H9 (cell line): ENCODE measurements at regions not wholly inside any gene's neighbourhood (a gene's known extent, or its start where the extent isn't known, plus 50 kb on each side); places are given as distances from the start of the nearest gene placed in this dataset.

Experiments used
- DNase-seq: peaks from one replicate; pipeline ENCODE4 v3.0.0-alpha.2; 2017
- H2AFZ ChIP-seq: one replicate; pipeline ENCODE4 v1.6.1; 2013; ENCODE audit warnings: mild to moderate bottlenecking, low read length, control low read depth, moderate library complexity
- H2AK5ac ChIP-seq: 2 replicates; pipeline ENCODE4 v1.6.1; 2013; ENCODE audit warnings: low read length, control low read depth, mixed read lengths; ENCODE audit not compliant: insufficient read length
- H2BK120ac ChIP-seq: one replicate; pipeline ENCODE4 v1.6.1; 2013; ENCODE audit warnings: low read depth, mild to moderate bottlenecking, low read length, control low read depth, inconsistent platforms; ENCODE audit not compliant: poor library complexity, severe bottlenecking
- H2BK12ac ChIP-seq: 2 replicates; pipeline ENCODE4 v1.6.1; 2013; ENCODE audit warnings: low read length, control low read depth, mixed read lengths, low read depth; ENCODE audit not compliant: insufficient read length
- H2BK15ac ChIP-seq: 2 replicates; pipeline ENCODE4 v1.6.1; 2013; ENCODE audit warnings: low read depth, low read length, control low read depth
- H2BK20ac ChIP-seq: one replicate; pipeline ENCODE4 v1.6.1; 2013; ENCODE audit warnings: low read depth, mild to moderate bottlenecking, low read length, control low read depth, inconsistent platforms; ENCODE audit not compliant: poor library complexity, severe bottlenecking
- H2BK5ac ChIP-seq: 2 replicates; pipeline ENCODE4 v1.6.1; 2013; ENCODE audit warnings: low read length, control low read depth, mixed read lengths; ENCODE audit not compliant: insufficient read length
- H3K14ac ChIP-seq: 2 replicates; pipeline ENCODE4 v1.6.1; 2013; ENCODE audit warnings: low read length, control low read depth; ENCODE audit not compliant: insufficient read depth
- H3K18ac ChIP-seq: 2 replicates; pipeline ENCODE4 v1.6.1; 2013; ENCODE audit warnings: low read depth, mild to moderate bottlenecking, mixed read lengths, low read length, control low read depth; ENCODE audit not compliant: insufficient read length
- H3K23ac ChIP-seq: 2 replicates; pipeline ENCODE4 v1.6.1; 2013; ENCODE audit warnings: low read length, control low read depth, mixed read lengths, low read depth; ENCODE audit not compliant: insufficient read length
- H3K23me2 ChIP-seq: 2 replicates; pipeline ENCODE4 v1.6.1; 2013; ENCODE audit warnings: low read depth, mild to moderate bottlenecking, mixed read lengths, low read length, control low read depth; ENCODE audit not compliant: insufficient read length, poor library complexity, severe bottlenecking
- H3K27ac ChIP-seq: 2 replicates; pipeline ENCODE4 v1.5.1; 2013; ENCODE audit warnings: low read length, control low read depth, mixed read lengths, low read depth; ENCODE audit not compliant: insufficient read length
- H3K27me3 ChIP-seq: 2 replicates; pipeline ENCODE4 v1.6.1; 2013; ENCODE audit warnings: low read length, control low read depth, inconsistent platforms; ENCODE audit not compliant: insufficient read depth
- H3K4ac ChIP-seq: 2 replicates; pipeline ENCODE4 v1.6.1; 2013; ENCODE audit warnings: low read depth, mild to moderate bottlenecking, control low read depth, inconsistent platforms, low read length, moderate library complexity
- H3K4me1 ChIP-seq: 2 replicates; pipeline ENCODE4 v1.6.1; 2013; ENCODE audit warnings: low read length, control low read depth, inconsistent platforms; ENCODE audit not compliant: insufficient read depth
- H3K4me2 ChIP-seq: 2 replicates; pipeline ENCODE4 v1.6.1; 2013; ENCODE audit warnings: low read length, control low read depth, mixed read lengths; ENCODE audit not compliant: insufficient read length, insufficient read depth
- H3K56ac ChIP-seq: 2 replicates; pipeline ENCODE4 v1.6.1; 2013; ENCODE audit warnings: low read depth, mild to moderate bottlenecking, mixed read lengths, low read length, control low read depth; ENCODE audit not compliant: insufficient read length
- H3K79me1 ChIP-seq: 2 replicates; pipeline ENCODE4 v1.6.1; 2013; ENCODE audit warnings: low read depth, mild to moderate bottlenecking, moderate library complexity, low read length, control low read depth, inconsistent platforms; ENCODE audit not compliant: insufficient read depth, poor library complexity, severe bottlenecking
- H3K79me2 ChIP-seq: 2 replicates; pipeline ENCODE4 v1.6.1; 2013; ENCODE audit warnings: low read length, control low read depth, inconsistent platforms; ENCODE audit not compliant: insufficient read depth
- H3K9ac ChIP-seq: 2 replicates; pipeline ENCODE4 v1.6.1; 2013; ENCODE audit warnings: low read length, control low read depth, mixed read lengths; ENCODE audit not compliant: insufficient read length; ENCODE audit errors: extremely low read depth
- H3K9me3 ChIP-seq: one replicate; pipeline ENCODE4 v1.6.1; 2013; ENCODE audit warnings: low read depth, low read length, inconsistent platforms; ENCODE audit not compliant: control insufficient read depth
- H3T11ph ChIP-seq: one replicate; pipeline ENCODE4 v1.6.1; 2013; ENCODE audit warnings: mild to moderate bottlenecking, low read length, control low read depth, inconsistent platforms
- H4K20me1 ChIP-seq: one replicate; pipeline ENCODE4 v1.6.1; 2013; ENCODE audit not compliant: control insufficient read depth, insufficient read length, insufficient read depth
- H4K5ac ChIP-seq: 2 replicates; pipeline ENCODE4 v1.6.1; 2013; ENCODE audit warnings: low read depth, mild to moderate bottlenecking, mixed read lengths, low read length, control low read depth; ENCODE audit not compliant: insufficient read length
- H4K8ac ChIP-seq: replicated peaks from 2 replicates; pipeline ENCODE4 v1.6.1; 2013; ENCODE audit warnings: low read length, control low read depth, mixed read lengths, low read depth; ENCODE audit not compliant: insufficient read length
- H4K91ac ChIP-seq: 2 replicates; pipeline ENCODE4 v1.6.1; 2013; ENCODE audit warnings: low read depth, mild to moderate bottlenecking, moderate library complexity, mixed read lengths, low read length, control low read depth; ENCODE audit not compliant: insufficient read length
- H3K27ac Mint-ChIP-seq, 3 experiments: 2 replicates in 2 of 3; 3 replicates in 1 of 3; pipeline ENCODE4 v1.8.0; 2020 to 2021; ENCODE audit warnings: mixed read lengths in 3 of 3, mild to moderate bottlenecking in 1 of 3, moderate library complexity in 1 of 3
- H3K27me3 Mint-ChIP-seq: 2 replicates; pipeline ENCODE4 v1.8.0; 2021; ENCODE audit warnings: low read depth, mild to moderate bottlenecking, moderate library complexity, mixed read lengths
- H3K36me3 Mint-ChIP-seq, 3 experiments: 2 replicates in 2 of 3; 3 replicates in 1 of 3; pipeline ENCODE4 v1.8.0; 2020 to 2021; ENCODE audit warnings: low read depth in 3 of 3, mixed read lengths in 3 of 3; ENCODE audit not compliant: insufficient read depth in 1 of 3
- H3K4me1 Mint-ChIP-seq, 2 experiments: 2 replicates each; pipeline ENCODE4 v1.8.0; 2020; ENCODE audit warnings: mixed read lengths in 2 of 2
- H3K4me3 Mint-ChIP-seq, 2 experiments: 2 replicates in 1 of 2; 3 replicates in 1 of 2; pipeline ENCODE4 v1.8.0; 2020 to 2021; ENCODE audit warnings: mild to moderate bottlenecking in 2 of 2, mixed read lengths in 2 of 2, moderate library complexity in 1 of 2
- H3K9me3 Mint-ChIP-seq, 2 experiments: 2 replicates in 1 of 2; 3 replicates in 1 of 2; pipeline ENCODE4 v1.8.0; 2020; ENCODE audit warnings: mild to moderate bottlenecking in 2 of 2, mixed read lengths in 2 of 2, moderate library complexity in 1 of 2
- CTCF ChIP-seq: fragments of 200-600 bp; sonication (generic); conservative IDR thresholded peaks from 3 replicates; pipeline ENCODE4 v1.8.0; 2021; ENCODE audit warnings: antibody characterized with exemption, mild to moderate bottlenecking
- WGBS: extraction: QIAGEN DNeasy Blood & Tissue Kit; methylation state at CpG from one replicate; pipeline ENCODE4 v1.1.7; 2013; ENCODE audit warnings: missing lambda C conversion rate, low lambda C conversion rate, mixed read lengths; ENCODE audit not compliant: insufficient read length; ENCODE audit errors: extremely low coverage; 5-methylcytosine and 5-hydroxymethylcytosine counted together

GRCh38 chr5:160906090-160906489 is 54.1 kb upstream of the ATP10B start:
- H3K27ac Mint-ChIP-seq: no peak overlapping the region

More at GRCh38 chr5:160906090-160906489, 54.1 kb upstream of the ATP10B start:
- Histone ChIP-seq H2AK5ac (no peak overlapping the region), H3K23ac (no peak overlapping the region), H3K23me2 (no peaks in the 10 kb centered on the region), H3K56ac (no peak overlapping the region), H3T11ph (no peak overlapping the region), H4K5ac (no peak overlapping the region), H3K9ac (no peak overlapping the region), H3K18ac (no peak overlapping the region), H3K27me3 (no peaks in the 10 kb centered on the region), H4K20me1 (no peaks in the 10 kb centered on the region), H3K79me1 (no peaks in the 10 kb centered on the region), H2AFZ (no peak overlapping the region), H2BK15ac (no peak overlapping the region), H2BK120ac (no peak overlapping the region), H2BK12ac (no peak overlapping the region), H3K4ac (no peak overlapping the region), H3K9me3 (no peaks in the 10 kb centered on the region), H3K27ac (no peak overlapping the region), H3K4me2 (no peak overlapping the region), H4K8ac (no peak overlapping the region), H2BK20ac (no peak overlapping the region), H3K14ac (no peak overlapping the region), H3K79me2 (no peaks in the 10 kb centered on the region), H2BK5ac (no peak overlapping the region), H3K4me1 (no peaks in the 10 kb centered on the region), H4K91ac (no peak overlapping the region)
- DNase-seq: no peak
- TF ChIP-seq CTCF: no peak
- no peaks in the 10 kb centered on the region; a peak in 1 of 7 replicates for H3K36me3 Mint-ChIP-seq
- WGBS: no CpG with 5 or more reads among the region's 3 CpGs
- H3K4me1 Mint-ChIP-seq: peaks cover 21% of the 10 kb centered on the region in 2 experiments
- H3K27me3 Mint-ChIP-seq: no peaks in the 10 kb centered on the region; the same call in 1 of the 2 replicates
- H3K4me3 Mint-ChIP-seq: no peak overlapping the region
- H3K9me3 Mint-ChIP-seq: no peaks in the 10 kb centered on the region
